Stomach (tissue), 8 donors: ENCODE measurements at regions not wholly inside any gene's neighbourhood (a gene's known extent, or its start where the extent isn't known, plus 50 kb on each side); places are given as distances from the start of the nearest gene placed in this dataset.

Experiments
- DNase-seq, 2 donors: peaks; one replicate each; pipeline versions ENCODE4 v3.0.0 to v3.0.0-alpha.2; 2013 to 2019
- H3K27ac ChIP-seq, 5 donors: fragments of 200-600 bp in 4 of 5; sonication (generic) in 4 of 5; one replicate each; pipeline ENCODE4 v1.5.1; 2013 to 2019; ENCODE audit warnings: mild to moderate bottlenecking in 1 of 5, moderate library complexity in 1 of 5
- H3K27me3 ChIP-seq, 3 donors: fragments of 200-600 bp; sonication (generic); one replicate each; pipeline ENCODE4 v1.5.1; 2017 to 2019; ENCODE audit warnings: mixed run types in 1 of 3
- H3K36me3 ChIP-seq, 4 donors: fragments of 200-600 bp; sonication (generic); 1 replicate in 3 of 4; 2 replicates in 1 of 4; pipeline ENCODE4 v1.5.1; 2016 to 2019
- H3K4me1 ChIP-seq, 4 donors: fragments of 200-600 bp; sonication (generic); one replicate each; pipeline ENCODE4 v1.5.1; 2016 to 2019
- H3K4me3 ChIP-seq, 4 donors: fragments of 200-600 bp; sonication (generic) in 3 of 4; one replicate each; pipeline ENCODE4 v1.5.1; 2016 to 2019; ENCODE audit warnings: mild to moderate bottlenecking in 1 of 4
- H3K9me3 ChIP-seq, 4 donors: fragments of 200-600 bp; sonication (generic); one replicate each; pipeline ENCODE4 v1.5.1; 2016 to 2019
- EP300 ChIP-seq: sonication (generic); formaldehyde crosslinking; IDR thresholded peaks from one replicate; pipeline ENCODE4 v1.6.1; 2017; ENCODE audit warnings: antibody characterized with exemption
- POLR2A ChIP-seq, 4 donors: fragments of 450-650 bp; IDR thresholded peaks; one replicate each; pipeline ENCODE4 v1.6.1; 2016; ENCODE audit warnings: antibody characterized with exemption in 4 of 4, control low read depth in 2 of 4, mild to moderate bottlenecking in 1 of 4, moderate library complexity in 1 of 4
- POLR2AphosphoS5 ChIP-seq, 3 donors: sonication (generic); formaldehyde crosslinking; IDR thresholded peaks; one replicate each; pipeline ENCODE4 v1.6.1; 2016; ENCODE audit warnings: antibody characterized with exemption in 3 of 3
- WGBS, 5 donors: extraction: QIAGEN DNeasy Blood & Tissue Kit in 3 of 5; methylation state at CpG; one replicate each; pipeline versions ENCODE4 v1.1.5 to v1.1.7; 2013 to 2018; 5-methylcytosine and 5-hydroxymethylcytosine counted together
- intact Hi-C: fragments of 100-400 bp; cut with DNase I; formaldehyde crosslinking; loops from one replicate; pipeline ENCODE4 v1.15.1; 2023; ENCODE audit warnings: low total_unique reads
- TF ChIP-seq, protein P1 (sequence below), 7 experiments: fragments of 450-650 bp in 4 of 7; fragments of 200-600 bp in 3 of 7; sonication (generic) in 3 of 7; IDR thresholded peaks; one replicate each; pipeline ENCODE4 v1.5.1; 2016 to 2019; ENCODE audit warnings: antibody characterized with exemption in 7 of 7, control low read depth in 2 of 7, mild to moderate bottlenecking in 1 of 7
- donor health status: healthy with polysubstance abuse.
- donor health status: Bipolar disorder and iron deficiency.
- donor health status: healthy.

DNA sequence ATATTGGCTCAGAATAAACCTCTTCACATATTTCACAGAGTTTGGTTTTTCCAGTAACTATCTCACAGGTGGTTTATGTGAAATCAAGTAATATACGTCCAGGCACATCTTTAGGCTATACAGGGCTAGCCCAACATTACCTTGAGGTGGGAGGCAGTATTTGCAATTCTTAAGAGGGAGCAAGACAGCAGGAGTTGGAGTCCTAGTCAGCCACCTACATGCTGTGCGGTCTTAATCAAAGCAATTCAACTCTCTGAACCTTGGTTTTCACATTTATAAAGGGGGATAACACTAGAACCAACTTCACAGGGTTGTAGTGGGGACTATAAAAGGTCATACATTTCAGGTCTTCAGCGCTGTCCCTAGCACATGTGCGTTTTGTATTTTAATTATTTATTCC is 73.5 kb upstream of the FICD start:
- TF ChIP-seq, protein P1, sequence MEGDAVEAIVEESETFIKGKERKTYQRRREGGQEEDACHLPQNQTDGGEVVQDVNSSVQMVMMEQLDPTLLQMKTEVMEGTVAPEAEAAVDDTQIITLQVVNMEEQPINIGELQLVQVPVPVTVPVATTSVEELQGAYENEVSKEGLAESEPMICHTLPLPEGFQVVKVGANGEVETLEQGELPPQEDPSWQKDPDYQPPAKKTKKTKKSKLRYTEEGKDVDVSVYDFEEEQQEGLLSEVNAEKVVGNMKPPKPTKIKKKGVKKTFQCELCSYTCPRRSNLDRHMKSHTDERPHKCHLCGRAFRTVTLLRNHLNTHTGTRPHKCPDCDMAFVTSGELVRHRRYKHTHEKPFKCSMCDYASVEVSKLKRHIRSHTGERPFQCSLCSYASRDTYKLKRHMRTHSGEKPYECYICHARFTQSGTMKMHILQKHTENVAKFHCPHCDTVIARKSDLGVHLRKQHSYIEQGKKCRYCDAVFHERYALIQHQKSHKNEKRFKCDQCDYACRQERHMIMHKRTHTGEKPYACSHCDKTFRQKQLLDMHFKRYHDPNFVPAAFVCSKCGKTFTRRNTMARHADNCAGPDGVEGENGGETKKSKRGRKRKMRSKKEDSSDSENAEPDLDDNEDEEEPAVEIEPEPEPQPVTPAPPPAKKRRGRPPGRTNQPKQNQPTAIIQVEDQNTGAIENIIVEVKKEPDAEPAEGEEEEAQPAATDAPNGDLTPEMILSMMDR (IDR thresholded peaks at IDR 0.05): no peak
- no peak for TF ChIP-seq EP300
- TF ChIP-seq POLR2A (IDR thresholded peaks at IDR 0.05): no peak
- TF ChIP-seq POLR2AphosphoS5 (IDR thresholded peaks at IDR 0.05): no peak
- no peak overlapping the region for H3K27ac ChIP-seq
- no peak for DNase-seq
- H3K27me3 ChIP-seq: no peaks in the 10 kb centered on the region
- WGBS, 5 donors: 43 to 65% (median 57%) methylated on average over 4 of the region's 4 CpGs
- no peaks in the 10 kb centered on the region for H3K36me3 ChIP-seq
- no peak overlapping the region for H3K4me3 ChIP-seq
- no peaks in the 10 kb centered on the region for H3K4me1 ChIP-seq
- H3K9me3 ChIP-seq: no peaks in the 10 kb centered on the region
- intact Hi-C loops: no loop called here

DNA sequence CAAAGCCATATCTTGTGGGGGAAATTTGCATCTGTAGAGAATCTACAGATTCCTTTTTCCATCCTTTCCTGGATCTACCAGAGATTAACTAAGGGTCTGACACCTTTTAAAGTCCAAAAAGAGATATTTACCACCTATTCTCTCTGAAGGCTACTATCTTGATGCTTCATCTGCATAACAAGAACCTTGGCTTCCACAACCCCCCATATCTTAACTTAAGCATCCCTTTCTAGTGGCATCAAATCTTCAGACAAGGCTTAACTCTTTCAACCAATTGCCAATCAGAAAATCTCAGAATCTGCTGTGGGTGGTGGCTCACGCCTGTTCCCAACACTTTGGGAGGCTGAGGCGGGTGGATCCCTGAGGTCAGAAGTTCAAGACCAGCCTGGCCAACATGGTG is 74.3 kb upstream of the FICD start:
- H3K4me3 ChIP-seq: no peak overlapping the region
- no peak for DNase-seq

DNA sequence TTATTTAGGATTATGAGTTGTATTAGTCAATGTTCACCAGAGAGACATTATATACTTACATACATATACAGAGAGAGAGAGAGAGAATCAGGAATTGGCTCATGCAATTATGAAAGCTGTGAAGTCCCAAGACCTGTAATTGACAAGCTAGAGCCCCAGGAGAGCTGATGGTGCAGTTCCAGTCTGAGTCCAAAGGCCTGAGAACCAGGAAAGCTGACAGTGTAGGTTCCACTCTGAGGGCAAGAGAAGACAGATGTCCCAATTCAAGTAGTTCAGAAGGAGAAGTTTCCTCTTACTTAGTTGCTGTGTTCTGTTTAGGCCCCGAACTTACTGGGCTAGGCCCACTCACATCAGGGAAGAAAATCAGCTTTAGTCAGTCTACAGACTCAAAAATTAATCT is 76.4 kb upstream of the FICD start:
- no peak for TF ChIP-seq POLR2A (IDR thresholded peaks at IDR 0.05)
- TF ChIP-seq POLR2AphosphoS5 (IDR thresholded peaks at IDR 0.05): no peak
- TF ChIP-seq EP300: no peak
- TF ChIP-seq, protein P1 (IDR thresholded peaks at IDR 0.05): no peak
- H3K9me3 ChIP-seq: no peaks in the 10 kb centered on the region
- 60 to 87% (median 71%) methylated on average over 1 of the region's 1 CpG for WGBS, 5 donors
- H3K36me3 ChIP-seq: no peaks in the 10 kb centered on the region
- DNase-seq: no peak
- intact Hi-C loops: no loop called here
- H3K27ac ChIP-seq: no peak overlapping the region
- H3K4me1 ChIP-seq: no peaks in the 10 kb centered on the region
- peaks cover 0 to 7% (median 0%) of the 10 kb centered on the region in 3 donors for H3K27me3 ChIP-seq
- no peak overlapping the region for H3K4me3 ChIP-seq

More for the DNA sequence above, 74.3 kb upstream of the FICD start:
- Histone ChIP-seq H3K36me3 (no peaks in the 10 kb centered on the region), H3K27ac (no peak overlapping the region), H3K9me3 (no peaks in the 10 kb centered on the region), H3K27me3 (no peaks in the 10 kb centered on the region), H3K4me1 (no peaks in the 10 kb centered on the region)
- intact Hi-C loops: no loop called here
- TF ChIP-seq, protein P1 (IDR thresholded peaks at IDR 0.05): no peak
- TF ChIP-seq POLR2AphosphoS5 (IDR thresholded peaks at IDR 0.05) (no peak), POLR2A (IDR thresholded peaks at IDR 0.05) (no peak), EP300 (no peak)
- 72 to 100% (median 85%) methylated on average over 2 of the region's 2 CpGs for WGBS, 5 donors

DNA sequence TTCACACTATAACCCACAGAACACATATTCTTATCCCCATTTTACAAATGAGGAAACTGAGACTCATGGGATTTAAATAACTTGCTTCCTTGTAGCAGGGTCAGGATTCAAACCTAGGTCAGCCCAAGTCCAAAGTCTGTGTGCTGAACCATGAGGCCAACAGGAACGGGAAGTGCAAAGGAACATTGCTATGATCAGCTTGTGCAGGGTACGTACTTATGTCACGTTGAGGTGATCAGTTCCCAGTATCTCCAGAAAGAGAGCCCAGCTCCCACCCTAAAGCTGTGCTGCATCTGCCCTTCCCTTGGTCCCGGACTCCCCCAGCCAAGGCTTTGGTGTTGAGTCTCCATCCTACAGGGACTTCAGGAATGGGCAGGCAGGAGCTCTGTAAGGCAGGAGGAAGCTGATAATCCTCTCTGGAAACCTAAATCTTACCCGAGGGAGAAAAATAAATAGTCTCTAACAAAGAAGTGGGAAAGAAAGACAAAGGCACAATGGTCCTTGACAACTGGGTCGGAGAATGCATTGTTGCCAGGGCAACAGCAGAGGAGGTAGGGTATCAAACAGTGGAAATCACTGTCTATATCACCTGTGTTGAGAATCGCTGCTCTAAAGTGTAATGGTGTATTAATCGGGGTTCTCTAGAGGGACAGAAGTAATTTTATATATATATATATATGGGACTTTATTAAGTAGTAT is 82.5 kb upstream of the FICD start:
- 72 to 81% (median 78%) methylated on average over 8 of the region's 8 CpGs for WGBS, 5 donors
- no peaks in the 10 kb centered on the region for H3K9me3 ChIP-seq
- intact Hi-C loops: no loop called here

More for the DNA sequence above, 82.5 kb upstream of the FICD start:
- TF ChIP-seq POLR2AphosphoS5 (IDR thresholded peaks at IDR 0.05) (no peak), POLR2A (IDR thresholded peaks at IDR 0.05) (no peak), EP300 (no peak)
- TF ChIP-seq, protein P1 (IDR thresholded peaks at IDR 0.05): no peak
- Histone ChIP-seq H3K27me3 (peaks cover 0 to 7% (median 0%) of the 10 kb centered on the region in 3 donors), H3K4me1 (no peaks in the 10 kb centered on the region), H3K36me3 (no peaks in the 10 kb centered on the region), H3K27ac (no peak overlapping the region), H3K4me3 (no peak overlapping the region)
- no peak for DNase-seq
